Keratinocyte (primary cell): ENCODE measurements at regions not wholly inside any gene's neighbourhood (a gene's known extent, or its start where the extent isn't known, plus 50 kb on each side); places are given as distances from the start of the nearest gene placed in this dataset.

ENCODE experiments used
- DNase-seq: peaks from one replicate; pipeline ENCODE4 v3.0.0-alpha.2; 2011; ENCODE audit warnings: low read depth, missing footprints, low spot score
- FAIRE-seq: peaks from 2 replicates; lab custom pipeline; 2011; peaks lifted over from hg19 to GRCh38; lab: Jason Lieb, UNC
- H2AFZ ChIP-seq: 2 replicates; pipeline ENCODE4 v1.6.0; 2012; ENCODE audit warnings: low read length, control low read depth, inconsistent platforms; ENCODE audit not compliant: control insufficient read depth
- H3K27ac ChIP-seq: 2 replicates; pipeline ENCODE4 v1.5.1; 2011; ENCODE audit warnings: low read length; ENCODE audit not compliant: control insufficient read depth, insufficient read depth
- H3K27me3 ChIP-seq: 3 replicates; pipeline ENCODE4 v1.6.0; 2011; ENCODE audit warnings: low read length; ENCODE audit not compliant: control insufficient read depth, insufficient read depth; ENCODE audit errors: extremely low read depth
- H3K36me3 ChIP-seq, 2 experiments: 2 replicates in 1 of 2; 3 replicates in 1 of 2; pipeline ENCODE4 v1.5.1; 2011; ENCODE audit warnings: low read length in 2 of 2, mild to moderate bottlenecking in 1 of 2; ENCODE audit not compliant: control insufficient read depth in 2 of 2, insufficient read depth in 2 of 2; ENCODE audit errors: extremely low read depth in 1 of 2
- H3K4me1 ChIP-seq: 3 replicates; pipeline ENCODE4 v1.5.1; 2011; ENCODE audit warnings: low read length; ENCODE audit not compliant: control insufficient read depth, insufficient read depth; ENCODE audit errors: extremely low read depth
- H3K4me2 ChIP-seq: 3 replicates; pipeline ENCODE4 v1.6.0; 2011; ENCODE audit warnings: low read depth, low read length; ENCODE audit not compliant: control insufficient read depth, insufficient read depth; ENCODE audit errors: extremely low read depth
- H3K4me3 ChIP-seq, 3 experiments: fragments of 200-600 bp in 1 of 3; sonication (generic) in 1 of 3; 2 replicates in 2 of 3; 3 replicates in 1 of 3; pipeline ENCODE4 v1.5.1; 2011 to 2016; ENCODE audit warnings: low read length in 3 of 3, mild to moderate bottlenecking in 3 of 3, control low read depth in 2 of 3, inconsistent platforms in 1 of 3, low read depth in 1 of 3, mixed read lengths in 1 of 3, mixed run types in 1 of 3, moderate library complexity in 1 of 3; ENCODE audit not compliant: control insufficient read depth in 2 of 3, insufficient read depth in 2 of 3; ENCODE audit errors: extremely low read depth in 1 of 3
- H3K79me2 ChIP-seq: 2 replicates; pipeline ENCODE4 v1.6.0; 2012; ENCODE audit warnings: low read length; ENCODE audit not compliant: control insufficient read depth, insufficient read depth
- H3K9ac ChIP-seq: 3 replicates; pipeline ENCODE4 v1.6.0; 2011; ENCODE audit warnings: low read length; ENCODE audit not compliant: control insufficient read depth, insufficient read depth; ENCODE audit errors: extremely low read depth
- H3K9me1 ChIP-seq: 3 replicates; pipeline ENCODE4 v1.6.0; 2011; ENCODE audit warnings: low read length; ENCODE audit not compliant: control insufficient read depth, insufficient read depth; ENCODE audit errors: extremely low read depth
- H3K9me3 ChIP-seq: 2 replicates; pipeline ENCODE4 v1.5.1; 2012; ENCODE audit warnings: low read depth, low read length; ENCODE audit not compliant: control insufficient read depth
- H4K20me1 ChIP-seq: 3 replicates; pipeline ENCODE4 v1.6.0; 2011; ENCODE audit warnings: low read length; ENCODE audit not compliant: control insufficient read depth, insufficient read depth; ENCODE audit errors: extremely low read depth
- EZH2 ChIP-seq: IDR thresholded peaks from one replicate; pipeline ENCODE4 v1.6.1; 2012; ENCODE audit warnings: inconsistent platforms, mild to moderate bottlenecking, low read length, moderate library complexity
- dilution Hi-C: fragments of 300-500 bp; cut with MboI; formaldehyde crosslinking; loops from one replicate; pipeline ENCODE4 v1.7.0; 2020; ENCODE audit warnings: low sequenced_read_pairs; ENCODE audit not compliant: extremely low pct_ligation_motif_present
- TF ChIP-seq, protein P1 (sequence below), 3 experiments: IDR thresholded peaks in 1 of 3; conservative IDR thresholded peaks in 1 of 3; optimal IDR thresholded peaks in 1 of 3; 2 replicates in 2 of 3; 3 replicates in 1 of 3; pipeline versions ENCODE3 to v1.5.1; 2011; ENCODE audit warnings: low read length in 3 of 3, mild to moderate bottlenecking in 3 of 3, moderate library complexity in 2 of 3, control low read depth in 1 of 3, inconsistent platforms in 1 of 3; ENCODE audit not compliant: insufficient read depth in 2 of 3; ENCODE audit errors: extremely low read depth in 1 of 3

DNA sequence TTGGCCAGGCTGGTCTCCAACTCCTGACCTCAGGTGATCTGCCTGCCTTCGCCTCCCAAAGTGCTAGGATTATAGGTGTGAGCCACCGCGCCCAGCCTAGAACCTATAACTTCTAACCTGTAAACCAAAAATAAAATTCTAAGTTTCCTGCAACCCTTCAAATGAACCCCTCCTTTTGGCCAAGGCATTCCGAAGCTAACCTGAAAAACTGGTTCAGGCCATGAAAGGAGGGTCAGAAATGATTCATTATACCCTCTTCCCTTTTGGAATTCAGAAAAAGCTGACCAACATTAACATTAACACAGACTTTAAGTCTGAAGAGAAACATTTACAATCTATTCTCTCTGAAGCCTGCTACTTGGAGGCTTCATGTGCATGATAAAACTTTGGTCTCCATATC is 165.1 kb downstream of the TINAG start:
- TF ChIP-seq EZH2: no peak
- TF ChIP-seq, protein P1, sequence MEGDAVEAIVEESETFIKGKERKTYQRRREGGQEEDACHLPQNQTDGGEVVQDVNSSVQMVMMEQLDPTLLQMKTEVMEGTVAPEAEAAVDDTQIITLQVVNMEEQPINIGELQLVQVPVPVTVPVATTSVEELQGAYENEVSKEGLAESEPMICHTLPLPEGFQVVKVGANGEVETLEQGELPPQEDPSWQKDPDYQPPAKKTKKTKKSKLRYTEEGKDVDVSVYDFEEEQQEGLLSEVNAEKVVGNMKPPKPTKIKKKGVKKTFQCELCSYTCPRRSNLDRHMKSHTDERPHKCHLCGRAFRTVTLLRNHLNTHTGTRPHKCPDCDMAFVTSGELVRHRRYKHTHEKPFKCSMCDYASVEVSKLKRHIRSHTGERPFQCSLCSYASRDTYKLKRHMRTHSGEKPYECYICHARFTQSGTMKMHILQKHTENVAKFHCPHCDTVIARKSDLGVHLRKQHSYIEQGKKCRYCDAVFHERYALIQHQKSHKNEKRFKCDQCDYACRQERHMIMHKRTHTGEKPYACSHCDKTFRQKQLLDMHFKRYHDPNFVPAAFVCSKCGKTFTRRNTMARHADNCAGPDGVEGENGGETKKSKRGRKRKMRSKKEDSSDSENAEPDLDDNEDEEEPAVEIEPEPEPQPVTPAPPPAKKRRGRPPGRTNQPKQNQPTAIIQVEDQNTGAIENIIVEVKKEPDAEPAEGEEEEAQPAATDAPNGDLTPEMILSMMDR (optimal IDR thresholded peaks at IDR 0.05 in 1 of 3, IDR thresholded peaks at IDR 0.05 in 1 of 3, conservative IDR thresholded peaks at IDR 0.05 in 1 of 3; ENCODE audit: extremely low read depth in 1 of 3, insufficient read depth in 2 of 3, low read length in 3 of 3): no peak
- H3K36me3 ChIP-seq: no peaks in the 10 kb centered on the region
- dilution Hi-C loops: no loop called here
- no peaks in the 10 kb centered on the region for H3K4me1 ChIP-seq
- H3K9me1 ChIP-seq: no peaks in the 10 kb centered on the region
- no peak overlapping the region for H3K4me3 ChIP-seq
- H4K20me1 ChIP-seq: no peaks in the 10 kb centered on the region
- peak overlapping the region; percentile 3 for H2AFZ ChIP-seq
- H3K4me2 ChIP-seq: no peak overlapping the region
- no peak overlapping the region for H3K27ac ChIP-seq
- DNase-seq (no peak), FAIRE-seq (peak; percentile 39)
- H3K27me3 ChIP-seq: no peaks in the 10 kb centered on the region
- H3K79me2 ChIP-seq: no peaks in the 10 kb centered on the region
- no peaks in the 10 kb centered on the region for H3K9me3 ChIP-seq
- H3K9ac ChIP-seq: no peak overlapping the region

DNA sequence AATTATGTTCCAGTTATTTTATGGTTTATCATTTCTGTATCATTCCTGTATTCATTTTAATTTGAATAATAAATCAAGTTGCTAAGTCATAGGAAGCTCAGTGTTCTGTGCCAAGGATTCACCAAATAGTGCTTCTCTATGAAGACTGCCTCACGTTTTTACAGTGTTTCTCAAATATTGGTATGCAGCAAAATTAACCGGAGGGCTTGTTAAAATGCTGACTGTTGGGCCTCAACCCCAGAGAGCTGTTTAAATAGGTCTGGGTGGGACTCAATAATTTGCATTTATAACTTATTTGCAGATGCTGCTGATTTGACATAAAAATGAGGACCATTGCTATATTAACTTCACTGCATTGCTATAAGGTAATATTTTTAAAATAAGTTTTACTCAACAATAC is 166.7 kb downstream of the TINAG start:
- Histone ChIP-seq H3K36me3 (no peaks in the 10 kb centered on the region), H3K27me3 (no peaks in the 10 kb centered on the region), H2AFZ (no peak overlapping the region), H4K20me1 (no peaks in the 10 kb centered on the region), H3K9ac (no peak overlapping the region), H3K4me2 (no peak overlapping the region), H3K4me1 (no peaks in the 10 kb centered on the region), H3K9me3 (no peaks in the 10 kb centered on the region), H3K9me1 (no peaks in the 10 kb centered on the region), H3K27ac (no peak overlapping the region), H3K4me3 (no peak overlapping the region), H3K79me2 (no peaks in the 10 kb centered on the region)
- TF ChIP-seq, protein P1 (optimal IDR thresholded peaks at IDR 0.05 in 1 of 3, IDR thresholded peaks at IDR 0.05 in 1 of 3, conservative IDR thresholded peaks at IDR 0.05 in 1 of 3; ENCODE audit: extremely low read depth in 1 of 3, insufficient read depth in 2 of 3, low read length in 3 of 3): no peak
- no peak for TF ChIP-seq EZH2
- FAIRE-seq (no peak), DNase-seq (no peak)
- dilution Hi-C loops: no loop called here
